NCI-H1694 treated with DMSO at 0.1 percent for 48 hours (cell line): ENCODE measurements at regions not wholly inside any gene's neighbourhood (a gene's known extent, or its start where the extent isn't known, plus 50 kb on each side); places are given as distances from the start of the nearest gene placed in this dataset.

Source experiments
- DNase-seq: peaks from one replicate; lab custom pipeline; 2025; lab: John Stamatoyannopoulos, UW

DNA sequence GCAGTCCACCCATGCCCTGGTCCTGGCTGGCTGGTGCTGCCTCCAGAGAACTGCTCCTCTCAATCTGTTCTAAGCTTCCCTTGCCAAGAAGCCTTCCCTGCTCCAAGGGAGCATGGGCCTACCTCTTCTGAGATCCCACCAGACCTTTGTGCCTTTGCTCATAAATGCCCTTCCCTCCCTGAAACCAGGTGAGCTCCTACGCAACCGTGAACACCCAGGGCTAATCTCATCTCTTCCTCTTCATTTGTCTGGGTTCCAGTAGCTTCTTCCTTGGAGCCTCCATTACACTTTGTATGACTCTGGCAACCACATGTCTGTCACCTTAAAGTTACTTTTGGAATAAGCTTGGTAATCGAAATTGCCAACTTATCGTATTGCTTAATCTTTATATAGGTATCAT lies 270.6 kb downstream of the PBX3 start:
- DNase-seq, result no peak

DNA sequence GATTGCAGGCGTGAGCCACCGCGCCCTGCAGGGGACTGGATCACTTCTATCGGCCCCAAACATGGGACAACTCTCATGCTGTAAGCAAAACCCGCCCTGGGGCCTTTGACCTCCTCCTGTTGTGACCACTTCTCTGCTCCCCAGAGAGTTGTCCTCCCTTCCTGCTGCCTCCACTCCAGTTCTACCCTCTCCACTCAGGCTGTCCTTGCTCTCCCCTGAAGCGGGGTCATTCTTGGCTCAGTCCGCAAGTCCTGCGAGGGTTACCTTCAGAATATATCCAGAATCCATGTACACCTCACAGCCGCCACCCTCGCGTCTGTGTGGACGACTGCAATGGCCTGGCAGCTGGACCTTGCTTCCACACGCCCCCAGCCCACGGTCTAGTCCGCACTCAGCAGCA lies 273.7 kb downstream of the PBX3 start:
- no peak for DNase-seq

DNA sequence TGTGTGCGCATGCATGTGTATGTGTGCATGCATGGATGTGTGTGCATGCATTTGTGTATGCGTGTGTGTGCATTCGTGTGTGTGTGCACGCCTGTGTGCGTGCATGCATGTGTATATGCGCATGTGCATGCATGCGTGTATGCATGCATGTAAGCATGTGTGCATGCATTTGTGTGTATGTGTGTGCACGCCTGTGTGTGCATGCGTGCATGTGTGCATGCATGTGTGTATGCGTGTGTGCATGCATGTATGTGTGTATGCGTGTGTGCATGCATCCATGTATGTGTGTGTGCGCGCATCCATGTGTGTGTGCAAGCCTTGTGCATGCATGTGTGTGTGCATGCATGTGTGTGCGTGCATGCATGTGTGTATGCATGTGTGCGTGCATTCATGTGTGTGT lies 276.8 kb downstream of the PBX3 start:
- DNase-seq, result no peak

DNA sequence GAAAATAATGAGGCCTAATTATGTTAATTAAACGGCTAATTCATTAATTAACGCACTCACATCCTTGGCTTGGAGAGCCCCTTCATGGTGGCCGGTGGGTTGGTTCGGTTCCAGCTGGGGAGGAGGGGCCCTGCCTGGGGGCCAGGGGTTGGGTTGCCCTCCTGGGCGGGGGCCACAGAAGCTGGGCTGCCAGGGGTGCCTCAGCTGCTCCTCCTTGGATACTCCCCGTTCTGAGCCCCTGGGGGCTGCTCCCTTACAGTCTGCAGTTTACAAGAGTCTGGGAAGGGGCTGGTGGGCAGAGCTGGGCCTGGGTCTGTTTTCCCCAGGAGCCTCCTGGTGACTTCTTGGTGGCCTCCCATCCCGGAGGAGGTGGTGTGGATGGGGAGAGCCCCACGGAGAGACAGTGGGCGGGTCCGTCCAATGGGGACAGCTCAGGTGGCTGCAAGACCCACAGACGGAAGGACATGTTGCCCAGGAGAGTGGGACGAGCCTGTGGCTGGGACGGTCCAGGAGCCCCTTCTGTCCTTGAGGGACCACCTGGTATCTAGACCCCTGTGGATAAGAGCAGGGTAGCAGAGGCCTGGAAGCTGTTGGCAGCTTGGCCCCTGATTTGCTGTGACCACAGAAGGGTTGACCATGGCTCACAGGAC lies 277.5 kb downstream of the PBX3 start:
- DNase-seq, result no peak

DNA sequence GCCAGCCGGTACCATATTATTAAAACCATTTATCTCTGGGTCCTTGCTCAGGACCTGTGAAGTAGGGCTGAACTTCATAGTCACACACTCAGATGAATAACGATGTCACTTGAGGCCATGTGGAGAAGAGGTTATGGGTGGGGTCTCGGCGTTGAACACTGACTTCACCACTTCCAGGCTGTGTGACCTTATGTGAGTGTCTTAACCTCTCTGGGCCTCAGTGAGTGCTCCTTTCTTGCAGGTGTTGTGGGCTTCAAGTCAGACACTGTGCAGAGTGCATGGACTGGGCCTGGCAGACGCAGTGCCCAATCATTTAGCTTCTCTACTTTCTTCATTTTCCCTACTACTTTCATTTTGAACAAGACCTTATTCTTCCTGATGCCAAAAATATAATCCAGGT lies 278.8 kb downstream of the PBX3 start:
- DNase-seq, result no peak

DNA sequence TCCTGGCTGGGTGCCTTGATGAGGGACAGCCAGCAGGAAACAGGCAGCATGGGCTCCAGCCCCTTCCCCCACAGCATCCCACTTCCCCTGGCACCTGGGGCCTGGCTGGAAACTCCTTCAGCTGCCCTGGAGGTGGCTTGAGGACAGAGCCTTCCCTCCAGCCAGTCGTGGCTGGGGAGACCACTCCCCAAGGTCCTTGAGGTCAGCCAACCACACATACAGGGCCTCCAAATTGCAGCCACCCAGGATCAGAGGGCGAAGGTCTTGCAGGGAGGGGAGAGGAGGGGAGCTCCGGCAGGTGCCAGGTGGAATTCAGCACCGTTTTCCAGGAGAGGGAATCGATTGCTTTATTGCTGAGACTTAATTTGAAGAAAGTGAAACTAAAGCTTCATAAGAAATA lies 280.4 kb downstream of the PBX3 start:
- no peak for DNase-seq

DNA sequence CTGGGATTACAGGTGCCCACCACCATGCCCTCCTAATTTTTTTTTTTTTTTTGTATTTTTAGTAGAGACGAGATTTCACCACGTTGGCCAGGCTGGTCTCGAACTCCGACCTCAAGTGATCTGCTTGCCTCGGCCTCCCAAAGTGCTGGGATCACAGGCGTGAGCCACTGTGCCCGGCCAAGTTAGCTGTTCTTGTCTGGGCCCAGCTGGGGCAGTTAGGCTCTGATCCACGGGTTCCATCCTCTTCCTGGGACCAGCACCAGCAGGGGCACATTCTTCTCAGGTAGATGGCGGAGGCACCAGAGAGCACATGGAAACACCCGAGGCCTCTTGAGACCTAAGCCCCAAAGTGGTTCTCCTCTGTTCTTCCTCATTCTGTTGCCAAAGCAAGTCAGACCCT lies 281.6 kb downstream of the PBX3 start:
- DNase-seq, result no peak

DNA sequence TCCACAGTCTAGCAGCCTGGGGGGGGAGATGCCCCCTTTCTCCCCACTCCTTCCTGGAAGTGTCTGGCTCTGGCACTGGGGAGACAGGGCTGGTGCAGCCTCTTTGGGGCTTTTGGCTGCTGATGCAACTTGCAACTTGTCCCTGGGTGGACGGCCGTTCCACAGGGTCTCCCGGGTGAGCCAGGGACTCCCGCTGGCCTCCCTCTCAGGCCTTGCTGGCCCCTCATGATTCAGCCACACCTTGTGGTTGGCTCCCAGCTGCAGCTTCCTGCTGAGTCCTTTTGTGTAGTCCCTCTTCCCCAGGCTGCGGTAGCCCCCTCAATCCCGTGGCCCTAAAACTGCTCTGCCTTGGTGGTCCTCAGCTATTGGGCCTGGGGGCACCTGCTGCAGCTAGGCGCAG lies 283.5 kb downstream of the PBX3 start:
- no peak for DNase-seq

DNA sequence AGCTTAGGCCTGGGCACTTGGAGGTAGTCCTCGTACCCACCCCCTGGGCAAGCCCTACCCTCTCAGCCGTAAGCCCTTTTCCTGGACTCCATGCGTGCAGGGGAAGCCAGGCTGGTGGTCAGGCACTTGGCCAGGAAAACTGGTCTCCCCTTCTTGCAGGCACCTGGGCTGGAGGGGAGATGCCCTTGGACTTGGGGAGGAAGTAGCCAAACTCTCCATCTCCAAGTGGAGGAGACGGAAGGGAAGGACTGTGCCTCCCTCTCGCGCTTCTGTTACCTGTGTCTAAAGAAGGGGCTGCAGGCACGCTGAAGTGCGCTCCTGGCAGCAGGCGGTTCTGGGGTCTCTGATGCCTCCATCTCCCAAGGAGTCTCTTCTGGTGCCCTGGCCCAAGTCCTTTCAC lies 283.9 kb downstream of the PBX3 start:
- no peak for DNase-seq

DNA sequence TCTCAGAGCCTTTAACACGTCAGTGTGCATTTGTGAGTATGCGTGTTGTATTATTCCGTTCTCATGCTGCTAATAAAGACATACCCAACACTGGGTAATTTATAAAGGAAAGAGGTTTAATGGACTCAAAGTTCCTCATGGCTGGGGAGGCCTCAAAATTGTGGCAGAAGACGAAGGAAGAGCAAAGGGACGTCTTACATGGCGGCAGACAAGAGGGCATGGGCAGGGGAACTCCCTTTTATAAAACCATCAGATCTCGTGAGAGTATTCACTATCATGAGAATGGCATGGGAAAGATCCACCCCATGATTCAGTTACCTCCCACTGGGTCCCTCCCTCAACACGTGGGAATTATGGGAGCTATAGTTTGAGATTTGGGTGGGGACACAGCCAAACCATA lies 285.0 kb downstream of the PBX3 start:
- no peak for DNase-seq

DNA sequence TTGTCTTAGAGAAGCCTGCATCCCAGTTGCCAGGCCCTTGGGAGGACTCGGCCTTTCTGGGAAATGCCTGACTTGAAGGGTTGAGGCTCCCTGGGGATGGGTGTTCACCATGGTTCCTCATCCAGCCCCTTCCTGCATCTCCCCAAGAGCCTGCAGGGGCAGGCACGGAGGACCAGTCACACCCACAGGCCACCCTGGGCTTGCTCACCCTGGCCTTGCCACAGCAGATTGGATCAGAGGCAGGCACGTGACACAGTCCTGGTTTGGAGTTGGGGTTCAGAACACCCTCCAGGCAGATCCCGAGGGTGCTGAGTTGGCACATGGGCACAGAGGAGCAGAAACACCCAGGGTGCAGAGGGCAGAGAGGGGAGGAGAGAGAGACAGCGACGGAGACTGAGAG lies 286.1 kb downstream of the PBX3 start:
- no peak for DNase-seq

DNA sequence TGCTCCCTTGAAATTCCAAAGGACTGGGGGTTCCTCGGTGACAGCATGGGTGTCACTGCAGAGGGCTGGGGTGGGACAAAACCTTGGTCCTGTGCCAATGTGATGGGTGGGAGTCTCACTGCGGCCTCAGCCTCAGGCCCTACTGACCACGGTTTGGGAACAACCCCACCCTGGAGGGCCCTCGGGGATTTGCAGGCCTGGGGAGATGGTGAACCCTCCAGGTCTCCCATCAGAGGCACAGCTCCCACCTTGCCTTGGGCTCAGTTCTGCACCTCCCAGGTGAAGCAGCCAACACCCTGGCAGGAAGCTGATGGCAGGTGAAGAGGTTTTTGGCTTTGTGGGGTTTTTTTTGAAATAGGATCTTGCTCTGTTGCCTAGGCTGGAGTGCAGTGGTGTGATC lies 286.8 kb downstream of the PBX3 start:
- DNase-seq, result no peak

DNA sequence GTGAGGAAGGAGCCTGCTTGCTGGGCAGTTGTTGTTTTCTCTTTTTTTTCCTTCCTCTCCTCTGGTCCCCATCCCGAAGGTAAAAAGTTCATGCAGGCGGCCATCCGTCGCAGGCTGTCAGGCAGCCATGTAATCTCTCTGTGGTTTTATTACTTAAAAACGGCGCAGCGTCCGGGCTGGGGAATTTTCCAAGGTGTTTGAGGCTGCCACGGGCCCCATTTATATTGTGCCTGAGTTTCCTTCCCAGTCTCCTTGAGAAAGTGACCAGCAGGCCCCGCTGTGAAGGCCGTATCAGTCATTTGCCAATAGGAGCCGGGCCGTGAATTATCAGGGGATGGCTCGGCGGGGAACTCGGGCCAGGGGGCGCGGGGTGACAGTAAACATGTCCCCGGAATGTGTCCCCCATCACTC lies 289.7 kb downstream of the PBX3 start:
- no peak for DNase-seq

DNA sequence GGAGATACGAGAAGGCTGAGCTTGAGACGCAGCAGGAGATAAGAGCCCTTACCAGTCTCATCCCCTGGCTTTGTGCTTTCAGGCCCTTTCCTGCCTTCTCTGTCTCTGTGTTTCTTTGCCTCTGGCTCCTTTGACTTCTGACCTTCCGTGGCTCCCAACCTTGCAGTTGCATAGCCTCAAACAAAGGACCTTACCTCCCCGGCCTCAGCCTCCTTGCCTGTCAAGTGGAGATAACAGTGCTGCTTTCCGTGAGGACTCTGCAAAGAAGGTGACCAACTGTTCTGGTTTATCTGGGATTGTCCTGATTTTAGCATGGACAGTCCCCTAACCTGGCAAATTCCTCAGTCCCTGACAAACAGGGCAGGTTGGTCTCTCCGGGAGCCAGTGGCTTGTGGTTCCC lies 287.8 kb upstream of the MVB12B start:
- no peak for DNase-seq

DNA sequence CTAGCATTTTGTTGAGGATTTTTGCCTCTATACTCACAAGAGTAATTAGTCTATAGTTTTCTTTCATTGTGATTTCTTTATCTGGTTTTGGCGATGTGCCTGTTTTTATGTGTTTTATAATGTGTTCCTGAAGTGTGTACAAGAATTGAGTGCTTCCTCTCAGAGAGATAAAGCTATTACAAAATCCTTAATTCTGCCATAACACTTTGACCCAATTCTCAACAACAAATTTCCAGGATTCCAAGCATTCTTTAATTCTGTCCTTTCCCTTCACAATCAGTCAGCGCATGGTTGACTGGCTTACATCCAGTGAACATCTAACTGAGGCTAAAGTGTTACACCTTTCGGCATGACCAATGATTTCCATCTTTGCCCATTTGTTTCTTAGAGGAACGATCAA lies 282.9 kb upstream of the MVB12B start:
- no peak for DNase-seq

DNA sequence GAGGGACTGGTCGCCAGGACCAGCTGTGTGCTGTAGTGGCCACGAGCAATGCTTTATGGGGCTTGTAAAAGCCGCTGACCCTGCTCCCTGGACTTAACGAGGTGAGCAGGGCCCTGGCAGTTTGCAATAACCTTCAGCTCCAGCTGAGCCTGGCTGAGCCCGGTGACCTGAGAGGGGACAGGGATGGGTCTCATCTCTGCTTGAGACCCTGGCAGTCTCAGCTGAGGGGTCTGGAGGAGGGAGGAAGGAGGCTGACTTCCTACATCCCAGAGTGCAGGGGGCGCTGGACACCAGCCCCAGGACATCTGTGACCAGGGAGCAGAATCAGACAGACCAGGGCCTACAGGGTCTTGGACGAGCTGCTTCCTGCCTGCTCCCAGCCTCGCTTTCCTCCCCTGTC lies 277.5 kb upstream of the MVB12B start:
- DNase-seq, result no peak

DNA sequence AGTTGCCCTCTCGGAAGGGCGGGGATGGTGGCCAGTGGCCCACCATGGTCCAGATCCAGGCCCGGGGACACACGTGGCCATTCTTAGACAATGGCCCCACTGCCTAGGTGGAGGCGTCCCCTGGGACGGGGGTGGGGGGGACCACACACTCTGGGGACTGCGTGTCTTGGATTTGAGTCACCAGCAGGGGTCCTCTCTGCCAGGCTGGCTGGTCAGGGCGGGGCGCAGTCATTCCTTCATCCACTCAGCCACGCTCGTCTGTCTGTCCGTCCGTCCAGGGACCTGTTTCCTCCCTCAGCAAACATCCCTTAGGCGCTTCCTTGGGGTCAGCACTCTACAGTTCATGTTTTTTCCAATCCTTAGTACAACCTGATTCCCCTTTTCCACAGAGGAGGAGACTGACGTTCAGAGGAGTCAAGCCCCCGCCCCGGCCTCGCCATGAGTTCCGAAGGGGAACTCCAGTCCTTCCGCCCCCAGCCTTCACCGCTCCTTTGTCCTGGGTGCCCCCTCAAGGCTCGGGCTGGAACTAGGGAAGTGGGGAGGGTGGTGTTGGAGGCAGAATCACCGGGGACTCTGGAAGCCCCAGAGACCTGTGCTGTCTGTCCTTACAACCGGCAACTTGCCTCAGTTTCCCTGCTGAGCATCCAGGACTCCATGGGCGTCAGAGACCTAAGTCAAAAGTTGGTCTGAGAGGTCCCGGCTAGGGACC lies 276.6 kb upstream of the MVB12B start:
- DNase-seq, result no peak

DNA sequence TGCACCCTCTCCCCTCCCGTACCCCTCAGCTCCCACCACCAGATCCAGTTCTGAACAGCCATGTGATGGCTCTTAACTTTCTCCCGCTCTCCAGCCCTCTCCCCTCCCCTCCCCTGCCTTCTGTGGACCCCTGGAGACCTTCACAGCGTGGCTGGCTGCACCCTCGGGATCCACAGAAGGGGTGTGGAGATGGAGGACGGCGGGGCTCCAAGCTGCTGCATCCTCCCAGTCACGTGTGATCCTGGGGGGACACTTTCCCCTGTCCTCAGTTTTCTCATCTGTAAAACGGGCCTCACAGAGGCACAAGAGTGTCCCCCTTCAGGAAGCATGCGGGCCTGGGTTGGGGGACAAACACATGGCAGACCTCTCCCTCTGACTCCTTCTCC lies 276.0 kb upstream of the MVB12B start:
- DNase-seq, result no peak

DNA sequence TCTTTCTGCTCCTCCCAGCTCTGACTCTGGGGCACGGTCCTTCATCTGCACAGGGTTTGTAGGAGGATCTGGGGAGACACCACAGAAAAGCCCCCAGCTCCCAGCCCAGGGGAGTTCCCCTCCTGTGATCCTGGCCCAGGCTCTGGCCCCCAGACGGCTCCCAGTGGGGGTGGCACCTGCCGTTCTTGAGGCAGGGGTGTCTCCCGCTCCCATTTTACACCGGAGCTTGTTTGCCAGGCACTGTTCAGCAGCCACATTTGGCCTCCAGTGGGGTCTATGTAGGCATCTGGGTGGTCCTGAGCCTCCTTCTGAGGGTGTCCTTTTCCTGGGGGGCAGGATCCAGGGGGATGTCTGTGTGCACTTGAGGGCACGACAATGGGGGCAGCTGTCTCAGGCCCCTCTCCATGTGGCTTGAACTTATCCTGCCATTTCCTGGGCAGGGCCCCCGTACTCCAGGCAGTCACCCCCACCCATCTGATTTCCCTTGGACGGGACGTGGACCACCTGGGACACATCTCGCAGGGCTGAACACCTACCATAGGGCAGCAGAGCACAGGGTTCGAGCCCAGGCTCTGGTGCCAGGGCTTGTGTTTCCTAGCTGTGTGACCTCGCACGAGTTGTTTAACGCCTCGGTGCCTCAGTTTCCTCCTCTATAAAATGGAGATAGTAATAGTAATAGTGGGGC lies 275.0 kb upstream of the MVB12B start:
- no peak for DNase-seq

DNA sequence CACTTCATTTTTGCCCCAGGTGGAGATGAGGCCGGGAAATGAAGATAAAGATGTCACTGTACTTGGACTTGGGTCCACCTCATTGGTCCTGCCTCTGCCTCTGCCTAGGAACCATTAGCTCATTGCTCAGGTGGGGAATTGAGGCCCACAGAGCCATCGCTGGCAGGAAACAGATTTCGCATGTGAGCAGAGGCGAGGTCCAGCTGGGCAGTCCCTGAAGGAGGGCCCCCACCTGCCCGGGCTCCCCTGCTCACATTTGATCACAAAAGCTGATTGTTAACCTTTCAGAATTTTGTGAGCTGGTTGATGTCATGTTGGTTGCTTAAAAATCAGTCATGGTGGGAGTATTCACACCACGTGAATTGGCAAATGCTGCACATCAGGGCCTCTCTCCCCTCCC lies 273.8 kb upstream of the MVB12B start:
- no peak for DNase-seq

DNA sequence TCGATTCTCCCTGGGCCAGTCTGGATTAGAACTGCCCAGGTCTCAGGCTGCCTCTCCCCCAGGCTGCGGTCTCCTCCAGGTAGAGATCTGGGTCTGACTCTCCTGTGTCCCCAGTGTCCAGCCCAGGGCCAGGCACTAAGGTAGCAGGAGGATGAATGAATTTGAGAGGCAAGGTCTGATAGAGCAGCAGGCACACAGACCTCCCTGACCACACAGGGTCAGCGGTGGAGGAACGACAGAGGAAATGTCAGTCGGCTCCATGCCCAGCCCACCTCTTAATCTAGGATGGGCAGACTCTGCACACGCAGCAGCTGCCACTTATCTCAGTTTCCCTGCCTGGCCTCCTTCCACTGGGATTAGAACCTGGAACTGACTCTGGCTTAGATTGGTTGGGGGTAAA lies 272.7 kb upstream of the MVB12B start:
- no peak for DNase-seq

DNA sequence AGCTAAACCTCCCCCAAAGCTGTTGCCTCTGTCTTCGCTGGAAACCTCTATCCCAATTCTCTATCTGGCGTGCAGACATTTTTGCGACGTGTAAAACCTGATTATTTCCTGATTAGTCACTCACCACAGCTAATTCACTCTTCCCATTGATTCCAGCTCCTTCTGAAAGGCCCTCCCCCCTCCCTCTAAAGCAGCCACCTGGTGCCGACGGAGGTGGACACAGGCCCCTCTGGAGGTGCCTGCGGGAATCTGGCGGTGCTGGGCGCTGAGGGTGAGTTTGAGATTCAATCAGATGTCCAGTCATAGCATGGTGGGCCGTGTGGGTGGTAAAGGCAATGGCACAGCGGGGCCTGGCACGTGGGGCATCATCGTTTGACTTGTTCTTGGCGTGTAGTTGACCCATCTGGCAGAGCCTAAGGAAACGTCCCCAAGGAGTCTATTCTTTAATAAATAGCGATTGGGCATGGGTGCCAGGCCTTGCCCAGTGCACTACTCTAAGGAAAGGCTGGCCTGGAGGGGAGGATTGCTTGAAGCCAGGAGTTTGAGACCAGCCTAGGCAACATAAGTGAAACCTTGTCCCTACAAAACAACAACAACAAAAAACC lies 271.1 kb upstream of the MVB12B start:
- DNase-seq, result no peak

DNA sequence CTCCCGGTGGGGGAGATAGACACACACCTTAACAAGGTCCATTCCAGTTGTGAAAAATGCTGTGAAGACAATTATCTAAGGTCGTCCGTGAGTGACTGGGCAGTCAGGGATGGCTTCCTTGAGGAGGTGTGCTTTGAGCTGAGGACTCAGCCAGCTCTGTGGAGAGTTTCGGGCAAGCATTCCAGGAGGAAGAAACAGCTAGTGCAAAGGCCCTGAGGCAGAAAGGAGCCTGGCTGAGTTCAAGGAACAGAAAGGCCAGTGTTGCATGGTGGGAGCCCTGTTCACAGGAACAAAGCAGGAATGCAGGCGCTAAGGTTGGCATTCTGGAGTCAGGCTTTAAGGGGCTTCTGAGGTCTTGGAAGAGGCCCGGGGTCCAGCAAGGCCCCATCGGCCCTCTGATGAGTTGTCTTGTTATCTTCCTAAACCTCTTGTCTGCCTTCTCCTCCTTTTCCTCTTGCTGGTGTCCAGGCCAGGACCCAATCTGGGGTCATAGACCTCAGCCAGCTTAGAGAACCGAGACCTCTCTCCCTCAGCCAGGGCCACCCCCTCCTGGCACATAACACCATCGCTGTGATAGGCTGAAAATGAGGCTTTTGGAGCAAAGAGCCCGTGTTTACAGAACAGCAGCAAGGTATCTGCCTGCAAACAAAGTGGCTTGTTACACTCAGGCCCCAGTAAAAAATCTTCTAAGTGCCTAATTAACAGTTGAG lies 270.2 kb upstream of the MVB12B start:
- DNase-seq, result peak; percentile 39
